Right atrium auricular region (tissue), 2 donors: ENCODE measurements at regions not wholly inside any gene's neighbourhood (a gene's known extent, or its start where the extent isn't known, plus 50 kb on each side); places are given as distances from the start of the nearest gene placed in this dataset.
"Not testable (repeated sequence)": the region's sequence is repeated elsewhere in the genome, so short reads cannot be mapped to it uniquely, and the experiment has no call there.

Experiments
- DNase-seq: peaks from one replicate; pipeline ENCODE4 v3.0.0-alpha.2; 2019; ENCODE audit warnings: low spot score
- H3K27ac ChIP-seq, 2 donors: fragments of 200-600 bp; sonication (generic); 1 replicate in 1 of 2; 2 replicates in 1 of 2; pipeline ENCODE4 v1.5.1; 2016 to 2019
- H3K27me3 ChIP-seq, 2 donors: fragments of 200-600 bp; sonication (generic); one replicate each; pipeline versions ENCODE4 v1.5.1 to v1.6.0; 2017 to 2019
- H3K36me3 ChIP-seq: fragments of 200-600 bp; sonication (generic); one replicate; pipeline ENCODE4 v1.5.1; 2016
- H3K4me1 ChIP-seq, 2 donors: fragments of 200-600 bp; sonication (generic); one replicate each; pipeline versions ENCODE4 v1.5.1 to v1.6.0; 2017 to 2019
- H3K4me3 ChIP-seq, 2 donors: fragments of 200-600 bp; sonication (generic); 1 replicate in 1 of 2; 2 replicates in 1 of 2; pipeline ENCODE4 v1.5.1; 2017 to 2019; ENCODE audit warnings: mild to moderate bottlenecking in 1 of 2, moderate library complexity in 1 of 2
- H3K9me3 ChIP-seq, 2 donors: fragments of 200-600 bp; sonication (generic); one replicate each; pipeline ENCODE4 v1.5.1; 2019
- CTCF ChIP-seq, 2 donors: fragments of 200-600 bp; sonication (generic); IDR thresholded peaks; one replicate each; pipeline ENCODE4 v1.5.1; 2019; ENCODE audit warnings: antibody characterized with exemption in 2 of 2

- H3K27me3 ChIP-seq = no peaks in the 10 kb centered on the region
- DNase-seq = no peak
- H3K27ac ChIP-seq = no peak overlapping the region
- peaks cover 0 to 7% of the 10 kb centered on the region in 2 donors for H3K4me1 ChIP-seq
- no peaks in the 10 kb centered on the region for H3K9me3 ChIP-seq
- TF ChIP-seq CTCF (IDR thresholded peaks at IDR 0.05) = no peak
- no peaks in the 10 kb centered on the region for H3K36me3 ChIP-seq
- no peak overlapping the region for H3K4me3 ChIP-seq
Measured at GRCh38 chr6:163698086-163698485, 283.6 kb downstream of the QKI start.

- H3K4me1 ChIP-seq, H3K36me3 ChIP-seq, H3K27ac ChIP-seq, H3K27me3 ChIP-seq, DNase-seq, H3K9me3 ChIP-seq, H3K4me3 ChIP-seq: not testable (repeated sequence)
Measured at GRCh38 chr6:163696311-163696710, 281.8 kb downstream of the QKI start.

GRCh38 chr6:163695414-163695864 is 280.9 kb downstream of the QKI start:
- no peak for TF ChIP-seq CTCF (IDR thresholded peaks at IDR 0.05)
- Histone ChIP-seq H3K9me3 (no peaks in the 10 kb centered on the region), H3K4me1 (no peaks in the 10 kb centered on the region), H3K4me3 (no peak overlapping the region), H3K27me3 (no peaks in the 10 kb centered on the region), H3K27ac (no peak overlapping the region), H3K36me3 (no peaks in the 10 kb centered on the region)
- no peak for DNase-seq

- no peaks in the 10 kb centered on the region for H3K4me1 ChIP-seq
- no peak overlapping the region for H3K27ac ChIP-seq
- no peak for TF ChIP-seq CTCF (IDR thresholded peaks at IDR 0.05)
- no peaks in the 10 kb centered on the region for H3K36me3 ChIP-seq
- H3K9me3 ChIP-seq = no peaks in the 10 kb centered on the region
- no peak for DNase-seq
- no peak overlapping the region for H3K4me3 ChIP-seq
- no peaks in the 10 kb centered on the region for H3K27me3 ChIP-seq
Measured at GRCh38 chr6:163694988-163695398, 280.5 kb downstream of the QKI start.

GRCh38 chr6:163694072-163694471 is 279.6 kb downstream of the QKI start:
- Histone ChIP-seq H3K4me1 (no peaks in the 10 kb centered on the region), H3K36me3 (no peaks in the 10 kb centered on the region), H3K27me3 (no peaks in the 10 kb centered on the region), H3K4me3 (no peak overlapping the region), H3K27ac (no peak overlapping the region), H3K9me3 (no peaks in the 10 kb centered on the region)
- no peak for DNase-seq
- no peak for TF ChIP-seq CTCF (IDR thresholded peaks at IDR 0.05)

- H3K27ac ChIP-seq = no peak overlapping the region
- no peak overlapping the region for H3K4me3 ChIP-seq
- no peak for TF ChIP-seq CTCF (IDR thresholded peaks at IDR 0.05)
- H3K4me1 ChIP-seq = no peaks in the 10 kb centered on the region
- no peaks in the 10 kb centered on the region for H3K36me3 ChIP-seq
- no peaks in the 10 kb centered on the region for H3K27me3 ChIP-seq
- DNase-seq = no peak
- no peaks in the 10 kb centered on the region for H3K9me3 ChIP-seq
Measured at GRCh38 chr6:163691049-163691448, 276.5 kb downstream of the QKI start.
